GM18499 (cell line): ENCODE measurements at regions not wholly inside any gene's neighbourhood (a gene's known extent, or its start where the extent isn't known, plus 50 kb on each side); places are given as distances from the start of the nearest gene placed in this dataset.
"Not testable (repeated sequence)": the region's sequence is repeated elsewhere in the genome, so short reads cannot be mapped to it uniquely, and the experiment has no call there.

ENCODE experiments used
- ATAC-seq: cut with Tn5 transposase; IDR thresholded peaks from one replicate; pipeline ENCODE4 v1.9.1; 2021; ENCODE audit warnings: moderate number of reproducible peaks; ENCODE audit not compliant: insufficient read depth, unreplicated experiment

DNA sequence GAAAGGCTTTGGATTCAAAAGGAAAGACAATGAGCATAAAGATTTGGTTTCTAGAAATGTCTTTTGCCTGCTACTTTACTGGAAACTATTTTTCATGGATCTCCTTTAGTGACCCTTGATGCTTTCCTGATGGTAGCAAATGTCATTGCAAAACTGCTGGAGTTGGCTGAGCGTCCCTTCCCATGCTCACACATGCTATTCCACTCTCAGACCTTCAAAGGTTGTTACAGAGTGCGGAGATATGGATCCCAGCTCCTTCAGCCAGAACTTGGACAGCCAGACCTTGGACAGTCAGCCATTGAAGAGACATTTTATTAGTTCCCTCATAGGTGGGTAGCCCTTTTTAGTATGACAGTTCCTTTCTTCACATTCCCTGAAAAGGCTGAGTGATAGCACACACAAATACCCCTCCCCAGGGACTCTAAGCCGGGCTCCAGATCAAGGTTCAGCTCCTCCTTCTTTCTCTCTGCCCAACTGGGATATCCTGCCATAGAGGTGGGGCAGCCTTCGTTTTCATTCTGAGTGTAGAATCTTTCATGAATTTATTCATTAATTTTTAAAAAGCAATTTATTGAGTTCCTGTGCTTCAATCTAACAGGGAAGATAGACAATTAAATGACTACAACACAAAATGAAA lies 153.3 kb upstream of the SLC44A1 start:
- no peak for ATAC-seq

DNA sequence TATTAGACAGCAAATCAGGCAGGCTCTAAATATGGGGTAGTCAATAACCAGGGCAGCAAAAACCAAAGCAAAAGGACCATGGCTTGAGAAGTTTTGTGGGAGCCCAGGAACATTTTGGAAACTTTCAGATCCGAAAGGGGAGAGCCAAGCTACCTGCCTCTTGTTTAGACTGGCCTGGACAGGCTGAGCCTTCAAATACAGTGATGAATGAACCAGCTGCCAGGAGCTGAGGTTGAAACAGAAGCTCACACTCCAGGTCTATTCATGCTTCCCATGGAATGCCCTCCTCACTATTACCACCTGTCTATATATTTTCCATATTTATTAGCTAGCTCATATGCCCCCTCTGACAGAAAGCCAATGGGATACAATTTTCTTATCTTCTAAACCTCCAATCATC lies 150.8 kb upstream of the SLC44A1 start:
- no peak for ATAC-seq

DNA sequence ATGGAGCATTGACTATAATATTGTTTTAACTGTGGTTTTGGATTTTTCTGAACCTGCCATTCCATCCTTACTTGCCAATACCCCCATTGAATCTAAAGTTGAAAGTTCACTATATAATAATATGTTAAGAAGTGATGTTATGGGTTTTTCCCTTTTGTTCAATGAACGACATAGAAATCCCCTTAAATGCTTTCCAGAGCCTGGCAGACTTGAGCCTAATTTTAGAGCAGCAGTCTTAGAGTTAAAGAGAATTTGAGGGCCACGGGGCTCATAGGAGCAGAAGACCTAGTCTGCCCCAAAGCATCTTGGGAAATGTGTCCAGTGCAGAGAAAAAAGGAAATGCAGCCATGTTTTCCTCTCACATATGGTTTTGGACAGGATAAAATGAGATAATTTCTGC lies 146.1 kb upstream of the SLC44A1 start:
- ATAC-seq, result no peak

DNA sequence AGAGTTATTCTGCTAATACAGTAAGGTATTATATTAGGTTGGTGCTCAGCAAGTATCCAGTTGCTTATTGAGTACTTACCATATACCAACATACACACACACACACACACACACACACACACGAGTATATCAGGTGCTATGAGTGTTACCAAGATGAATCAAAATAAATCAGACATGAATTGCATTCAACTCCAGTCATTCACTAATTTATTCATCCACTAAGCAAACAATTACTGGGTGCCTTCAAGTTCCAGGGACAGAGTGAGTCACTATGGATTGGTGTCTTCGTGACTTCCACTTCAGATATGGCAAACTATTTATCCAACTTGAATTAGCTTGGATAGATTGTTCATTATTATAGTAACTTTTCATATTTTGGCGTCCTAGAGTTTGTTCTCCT lies 140.7 kb upstream of the SLC44A1 start:
- ATAC-seq, result no peak

DNA sequence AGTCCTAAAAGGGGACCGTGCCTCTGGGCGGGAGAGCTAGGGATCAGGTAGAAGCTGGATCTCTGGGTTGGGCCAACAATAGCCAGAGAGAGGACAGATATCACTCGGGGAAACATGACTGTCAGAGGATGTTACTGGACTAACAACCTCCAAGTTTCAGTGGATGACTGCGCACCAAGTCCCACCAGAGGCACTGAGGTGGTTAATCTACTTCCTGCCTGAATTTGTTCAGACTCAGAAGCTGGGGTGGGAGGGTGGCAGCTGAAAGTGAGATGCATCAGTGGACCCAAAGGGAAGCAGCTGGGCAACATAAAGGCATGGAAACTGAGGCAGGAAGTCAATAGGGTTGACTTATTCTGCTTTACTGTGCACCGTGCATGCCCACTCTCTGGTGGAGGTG lies 130.1 kb upstream of the SLC44A1 start:
- ATAC-seq, result peak; percentile 40

DNA sequence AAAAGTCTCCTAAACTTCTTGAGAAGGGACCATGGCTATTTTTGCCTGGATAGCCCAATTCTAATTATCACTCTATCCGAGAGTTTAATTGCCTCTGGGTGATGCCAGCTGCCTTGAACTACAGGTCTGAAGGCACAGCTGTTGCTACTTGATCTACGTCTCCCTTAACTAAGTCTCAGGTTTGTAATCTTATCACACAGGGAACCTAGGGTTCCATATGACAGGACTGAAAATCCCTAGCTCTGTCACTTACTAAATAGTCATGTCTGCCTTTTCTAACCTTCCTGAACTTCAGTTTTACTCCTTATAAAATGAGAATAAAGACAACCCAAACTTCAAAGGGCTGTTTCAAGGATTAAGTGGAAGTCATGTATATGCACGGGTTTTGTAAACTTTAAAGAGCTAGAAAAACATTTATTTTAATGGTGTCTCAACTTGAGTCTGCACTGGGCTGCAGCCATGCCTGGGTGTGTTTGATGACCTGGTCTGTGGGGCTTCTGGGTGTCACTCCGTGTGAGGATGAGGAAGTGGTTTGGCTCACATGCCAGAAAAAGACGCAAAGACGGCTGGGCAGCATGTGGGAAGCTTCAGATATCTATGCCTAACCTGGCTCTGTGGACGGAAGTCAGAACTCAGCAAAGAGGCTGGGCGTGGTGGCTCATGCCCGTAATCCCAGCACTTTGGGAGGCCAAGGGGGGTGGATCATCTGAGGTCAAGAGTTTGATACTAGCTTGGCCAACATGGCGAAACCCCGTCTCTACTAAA lies 129.3 kb upstream of the SLC44A1 start:
- no peak for ATAC-seq

DNA sequence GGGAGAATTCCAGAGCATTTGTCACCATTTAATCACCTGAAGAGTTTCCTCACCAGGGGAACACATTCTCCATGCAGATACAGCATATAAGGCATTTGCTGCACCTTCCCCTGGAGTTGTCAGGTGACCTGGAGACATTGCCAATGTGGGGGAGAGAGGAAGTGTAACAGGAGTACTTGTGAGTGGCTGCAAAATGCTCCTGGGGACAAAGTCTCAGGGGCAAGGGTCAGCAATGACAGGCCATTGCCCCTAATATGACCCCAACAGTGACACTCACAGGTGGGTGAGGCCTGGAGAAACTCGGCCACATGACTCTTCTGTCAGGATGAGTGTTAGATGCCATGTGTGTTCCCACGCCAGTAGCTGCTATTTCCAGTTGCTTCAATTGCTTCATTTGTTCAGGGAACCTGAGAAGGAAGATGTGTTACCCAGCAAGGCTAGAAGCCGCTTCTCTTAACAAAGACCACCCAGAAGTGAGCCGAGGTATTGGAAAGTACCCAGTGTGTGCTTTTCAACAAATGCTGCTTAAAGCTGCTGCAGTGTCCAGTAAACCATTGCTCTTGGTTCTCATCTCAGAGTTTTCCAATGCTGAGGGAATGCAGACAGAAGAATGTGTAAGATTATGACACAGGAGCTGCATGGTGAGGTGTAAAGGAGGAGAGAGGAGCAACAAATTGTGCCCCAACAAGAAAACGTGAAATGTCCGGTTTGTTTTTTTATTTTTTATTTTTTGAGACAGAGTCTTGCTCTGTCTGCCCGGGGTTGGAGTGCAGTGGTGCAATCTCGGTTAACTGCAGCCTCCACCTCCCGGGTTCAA lies 128.2 kb upstream of the SLC44A1 start:
- no peak for ATAC-seq

DNA sequence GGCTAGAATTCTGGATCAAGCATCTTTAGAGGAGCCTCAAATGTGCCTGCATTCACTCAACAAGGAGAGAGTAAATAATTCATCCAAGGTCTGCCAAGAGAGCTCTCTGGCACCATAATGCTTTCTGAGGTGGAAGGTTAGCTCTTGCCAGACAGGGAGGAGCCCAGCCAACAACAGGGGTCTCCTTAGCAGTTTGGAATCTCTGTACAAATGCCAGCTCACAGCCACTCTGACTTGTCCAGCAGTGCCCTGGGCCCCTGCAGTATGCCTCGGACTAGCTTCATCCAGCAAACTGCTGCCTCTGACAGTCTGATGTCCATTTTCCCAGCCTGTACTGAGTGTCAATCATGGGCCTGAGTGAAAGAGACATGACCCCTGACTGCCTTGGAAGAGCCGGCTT lies 127.2 kb upstream of the SLC44A1 start:
- ATAC-seq, result no peak

DNA sequence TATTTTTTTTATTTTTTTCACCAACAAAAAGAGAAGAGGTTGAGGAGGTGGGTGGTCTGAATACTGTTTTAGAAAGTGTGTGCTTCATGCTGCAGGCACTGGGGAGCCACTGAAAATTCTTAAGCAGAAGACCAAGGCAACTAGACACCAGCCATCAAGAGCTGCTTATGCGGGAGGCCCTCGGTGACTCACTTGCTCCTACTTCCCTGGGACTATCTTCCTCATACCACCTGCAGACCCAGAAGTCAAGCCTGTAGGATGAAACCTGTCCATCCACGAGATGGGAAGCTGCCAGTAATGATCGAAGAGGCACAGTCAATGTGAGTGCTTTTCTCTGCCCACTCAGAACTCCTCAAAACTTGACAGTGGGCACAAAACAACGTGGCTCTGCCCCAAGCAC lies 125.8 kb upstream of the SLC44A1 start:
- ATAC-seq, result no peak

DNA sequence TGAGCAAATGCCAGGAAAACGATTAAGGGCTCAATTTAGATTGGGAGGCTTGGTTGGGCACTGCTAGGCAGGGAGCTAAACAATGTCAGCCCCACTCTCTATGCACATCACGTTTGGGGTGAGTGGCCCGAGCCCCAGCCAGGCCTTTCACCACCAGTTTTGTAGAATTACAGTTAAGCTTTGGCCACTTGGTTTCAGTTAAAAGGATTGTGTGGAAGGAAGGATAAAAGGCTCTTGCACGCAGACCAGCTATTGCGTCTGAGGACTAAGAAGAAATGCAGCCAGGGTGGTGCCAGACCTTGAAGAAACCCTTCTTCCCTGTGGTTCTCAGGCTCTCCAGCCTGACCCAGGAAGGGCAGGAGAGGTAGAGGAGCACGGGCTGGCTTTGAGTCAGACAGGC lies 125.3 kb upstream of the SLC44A1 start:
- ATAC-seq, result no peak

DNA sequence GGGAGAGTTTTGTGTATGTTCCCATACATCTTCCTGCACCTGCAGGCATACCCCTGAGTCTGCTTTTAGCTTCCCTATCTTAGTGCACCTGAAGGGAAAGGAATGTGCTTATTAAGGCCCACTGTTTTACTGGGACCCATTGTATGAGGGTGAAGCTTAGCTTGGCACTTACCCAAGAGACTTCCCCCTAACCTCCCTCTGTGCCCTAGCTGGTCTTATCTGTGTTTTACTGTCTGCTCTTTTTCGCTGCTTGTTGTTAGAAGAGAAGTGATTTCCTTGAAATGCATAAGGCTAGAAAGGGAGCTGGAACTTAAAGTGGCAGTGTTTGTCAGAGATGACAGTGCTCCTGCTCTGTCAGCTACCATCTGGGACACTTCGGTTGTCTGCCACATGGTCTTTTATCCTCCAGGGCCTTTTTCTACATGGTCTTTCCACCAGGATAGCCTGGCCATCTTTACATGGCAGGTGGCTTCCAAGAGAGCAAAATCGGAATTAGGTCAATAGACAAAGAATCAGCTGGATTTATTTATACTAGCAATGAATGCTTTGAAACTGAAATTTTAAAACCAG lies 122.5 kb upstream of the SLC44A1 start:
- ATAC-seq, result no peak

DNA sequence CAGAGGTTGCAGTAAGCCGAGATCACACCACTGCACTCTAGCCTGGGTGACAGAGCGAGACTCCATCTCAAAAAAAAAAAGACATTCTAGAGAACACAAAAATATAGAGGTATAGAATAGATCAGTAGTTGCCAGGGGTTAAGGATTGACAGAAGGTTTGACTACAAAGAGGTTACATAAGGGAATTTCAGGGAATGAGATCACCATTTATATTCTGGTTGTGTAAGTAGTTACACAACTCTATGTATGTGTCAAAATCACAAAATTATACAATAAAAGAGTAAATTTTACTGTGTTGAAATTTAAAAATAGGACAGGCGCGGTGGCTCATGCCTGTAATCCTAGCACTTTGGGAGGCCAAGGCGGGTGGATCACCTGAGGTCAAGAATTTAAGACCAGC lies 119.9 kb upstream of the SLC44A1 start:
- ATAC-seq, result not testable (repeated sequence)

DNA sequence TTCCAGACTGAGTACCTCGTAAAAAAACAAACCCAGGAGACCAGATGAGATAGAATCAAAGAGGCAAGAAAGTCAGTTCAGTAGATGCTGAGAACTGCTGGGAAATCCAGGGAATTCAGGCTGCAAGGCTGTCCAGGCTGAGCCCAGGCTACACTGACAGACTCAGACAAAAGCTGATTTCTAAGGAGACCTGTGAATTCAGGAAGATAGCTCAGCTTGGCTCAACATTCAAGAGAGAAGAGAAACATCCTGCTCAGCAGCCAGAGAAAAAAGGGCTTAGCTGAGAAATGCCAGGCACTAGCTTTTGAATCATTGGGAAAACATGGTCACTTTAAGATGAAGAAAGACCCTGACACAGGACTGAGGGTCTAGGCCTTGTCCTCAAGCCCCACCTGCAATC lies 118.2 kb upstream of the SLC44A1 start:
- no peak for ATAC-seq

DNA sequence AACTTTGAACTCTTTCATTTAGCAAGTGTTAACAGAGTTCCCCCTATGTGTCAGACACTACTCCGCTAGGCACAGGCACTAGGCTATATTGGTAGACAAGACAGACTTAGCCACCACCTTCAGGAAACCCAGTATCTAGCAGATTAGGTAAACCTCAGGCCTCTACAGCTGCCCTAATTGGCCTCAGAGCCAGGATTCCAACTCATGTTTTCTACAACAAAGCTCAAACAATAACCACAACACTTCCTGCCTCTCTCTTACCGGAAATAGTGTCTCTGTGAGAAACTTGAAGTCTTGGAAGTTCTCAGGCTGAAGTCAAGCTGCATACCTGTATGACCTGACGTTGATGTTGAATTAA lies 116.6 kb upstream of the SLC44A1 start:
- ATAC-seq, result peak; percentile 97

DNA sequence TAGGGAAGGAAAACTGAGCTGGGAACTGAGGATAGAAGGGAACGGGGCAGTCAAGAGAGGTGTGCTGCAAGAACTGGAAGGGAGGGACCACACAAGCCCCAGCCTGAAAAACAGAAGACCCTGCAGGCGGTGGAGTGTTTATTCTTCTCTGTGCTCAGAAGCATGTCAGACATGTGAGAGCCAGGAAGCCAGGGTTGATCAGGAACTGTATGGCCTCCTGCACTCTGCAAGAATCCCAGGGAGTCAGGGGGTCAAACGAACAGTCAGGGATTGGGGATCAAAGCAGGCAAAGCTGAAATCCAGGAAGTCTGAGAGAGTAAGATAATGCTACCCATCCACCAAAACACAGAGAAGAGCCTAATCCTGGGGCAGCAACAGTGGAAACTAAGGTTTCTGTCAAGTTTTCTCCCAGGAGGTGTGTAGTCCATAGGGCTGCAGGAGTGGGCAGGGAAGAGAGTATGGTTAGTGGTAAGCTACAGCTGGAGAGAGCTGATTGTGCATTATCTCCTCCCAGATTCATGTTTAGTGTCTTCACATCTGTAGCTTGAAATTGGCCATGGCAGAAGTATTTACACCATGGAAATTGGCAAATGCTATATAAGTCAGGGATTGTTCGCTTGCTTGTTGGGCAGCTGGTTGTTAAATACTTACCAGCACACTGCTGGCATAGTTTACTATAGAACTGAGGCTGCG lies 115.4 kb upstream of the SLC44A1 start:
- ATAC-seq, result no peak

DNA sequence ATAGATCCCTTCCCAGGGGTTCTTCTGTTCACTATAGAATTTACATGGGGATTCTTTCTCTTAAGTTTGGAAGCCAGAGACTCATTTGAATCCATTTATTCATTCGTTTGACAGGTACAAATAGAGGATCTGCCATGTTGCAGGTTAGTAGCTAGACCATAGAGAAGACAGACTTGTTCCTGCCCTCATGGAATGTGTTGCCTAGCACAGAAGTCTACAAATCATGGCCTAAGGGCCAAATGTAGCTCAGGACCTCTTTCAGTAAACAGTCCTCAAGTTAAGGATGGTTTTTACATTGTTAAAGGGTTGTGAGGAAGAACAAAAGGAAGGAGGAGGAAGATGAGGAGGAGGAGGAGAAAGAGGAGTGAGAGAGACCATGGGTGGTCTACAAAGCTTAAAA lies 114.7 kb upstream of the SLC44A1 start:
- no peak for ATAC-seq

DNA sequence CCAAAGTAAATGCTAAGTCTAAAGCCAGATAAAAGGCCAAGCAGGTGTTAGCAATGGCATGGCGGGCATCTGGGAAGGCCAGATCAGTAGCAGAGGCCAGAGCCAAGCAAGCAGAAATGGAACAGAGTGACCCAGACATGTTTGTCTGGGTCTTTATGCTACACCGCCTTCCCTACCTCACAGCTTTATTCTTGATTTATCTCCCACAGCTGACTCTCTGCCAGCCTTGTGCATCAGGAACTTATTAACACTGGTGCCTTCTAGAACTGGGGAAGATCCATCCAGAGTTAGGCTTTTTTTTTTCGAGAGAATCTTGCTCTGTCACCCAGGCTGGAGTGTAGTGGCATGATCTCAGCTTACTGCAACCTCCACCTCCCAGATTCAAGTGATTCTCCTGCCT lies 112.5 kb upstream of the SLC44A1 start:
- ATAC-seq, result no peak

DNA sequence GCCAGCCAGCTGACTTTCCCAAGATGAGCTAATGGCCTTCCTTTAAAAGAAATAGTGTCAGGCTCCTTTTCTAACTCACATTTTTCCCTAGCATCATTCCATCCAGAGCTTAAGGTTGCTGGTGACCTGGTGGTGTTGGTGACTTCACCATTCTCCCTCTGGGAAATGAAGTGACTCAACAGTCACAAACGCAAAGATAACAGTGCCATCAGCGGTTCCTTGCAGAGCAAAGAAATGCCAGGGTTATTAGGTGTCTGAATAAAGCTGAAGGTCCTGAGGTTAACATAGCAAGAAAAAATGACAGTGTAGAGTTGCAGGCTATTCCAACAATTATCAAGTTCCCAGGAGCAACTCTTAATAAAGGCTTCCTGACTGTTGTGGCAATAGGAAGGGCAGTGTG lies 111.8 kb upstream of the SLC44A1 start:
- ATAC-seq, result no peak

DNA sequence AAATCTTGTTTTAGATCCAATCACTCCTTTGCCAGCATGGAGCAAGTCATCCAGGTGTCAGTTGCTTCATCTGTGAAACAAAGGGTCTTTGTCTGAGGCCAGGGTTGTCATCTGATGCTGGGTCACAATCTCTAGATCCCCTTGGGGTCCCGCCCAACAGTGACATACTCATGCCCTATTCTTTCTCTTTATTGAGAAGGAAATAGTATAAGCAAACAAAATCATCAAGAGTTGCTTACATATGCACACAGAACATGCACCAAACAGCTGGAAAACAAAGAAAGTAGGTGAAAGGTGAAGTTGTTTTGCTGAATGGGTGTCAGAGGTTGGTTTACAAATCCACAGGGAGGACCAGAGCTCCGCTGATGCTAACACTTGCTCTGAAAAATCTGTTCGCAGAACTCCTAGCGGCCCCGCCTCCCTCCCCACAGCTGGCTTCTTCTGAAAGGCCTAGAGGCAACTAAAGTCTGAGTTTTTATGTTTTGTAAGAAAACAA lies 106.1 kb upstream of the SLC44A1 start:
- ATAC-seq, result no peak
